Hepatocyte (in vitro differentiated cells): ENCODE measurements at regions not wholly inside any gene's neighbourhood (a gene's known extent, or its start where the extent isn't known, plus 50 kb on each side); places are given as distances from the start of the nearest gene placed in this dataset.

Experiments
- DNase-seq: peaks from one replicate; pipeline ENCODE4 v3.0.0-alpha.2; 2016; ENCODE audit warnings: low spot score
- H2AFZ ChIP-seq: fragments of 200-600 bp; sonication (generic); 2 replicates; pipeline ENCODE4 v1.6.0; 2016; ENCODE audit warnings: antibody characterized with exemption, mild to moderate bottlenecking
- H3K27ac ChIP-seq: fragments of 200-600 bp; sonication (generic); 2 replicates; pipeline ENCODE4 v1.5.1; 2016; ENCODE audit warnings: mild to moderate bottlenecking
- H3K27me3 ChIP-seq: fragments of 200-600 bp; sonication (generic); 2 replicates; pipeline ENCODE4 v1.6.1; 2016
- H3K36me3 ChIP-seq: fragments of 200-600 bp; sonication (generic); replicated peaks from 2 replicates; pipeline ENCODE4 v1.5.1; 2016; ENCODE audit warnings: low read depth; ENCODE audit not compliant: insufficient read depth
- H3K4me1 ChIP-seq: fragments of 200-600 bp; sonication (generic); 2 replicates; pipeline ENCODE4 v1.5.1; 2016; ENCODE audit warnings: mild to moderate bottlenecking, moderate library complexity; ENCODE audit not compliant: insufficient read depth
- H3K4me2 ChIP-seq: fragments of 200-600 bp; sonication (generic); 2 replicates; pipeline ENCODE4 v1.6.0; 2016
- H3K4me3 ChIP-seq: fragments of 200-600 bp; sonication (generic); 2 replicates; pipeline ENCODE4 v1.5.1; 2016; ENCODE audit warnings: mild to moderate bottlenecking
- H3K79me2 ChIP-seq: fragments of 200-600 bp; sonication (generic); 2 replicates; pipeline ENCODE4 v1.6.0; 2017; ENCODE audit warnings: mild to moderate bottlenecking
- H3K9me2 ChIP-seq: fragments of 200-600 bp; sonication (generic); replicated peaks from 2 replicates; pipeline ENCODE4 v1.6.0; 2017; ENCODE audit warnings: mild to moderate bottlenecking; ENCODE audit not compliant: insufficient read depth
- H3K9me3 ChIP-seq: fragments of 200-600 bp; sonication (generic); 2 replicates; pipeline ENCODE4 v1.5.1; 2016; ENCODE audit warnings: low read depth, mild to moderate bottlenecking
- H4K20me1 ChIP-seq: fragments of 200-600 bp; sonication (generic); 2 replicates; pipeline ENCODE4 v1.6.0; 2016; ENCODE audit warnings: mild to moderate bottlenecking; ENCODE audit not compliant: insufficient read depth, poor library complexity, severe bottlenecking
- CTCF ChIP-seq: fragments of 200-600 bp; sonication (generic); IDR thresholded peaks from 2 replicates; pipeline ENCODE4 v1.5.1; 2016; ENCODE audit warnings: antibody characterized with exemption, mild to moderate bottlenecking; ENCODE audit not compliant: poor library complexity
- EZH2 ChIP-seq: fragments of 200-600 bp; sonication (generic); IDR thresholded peaks from 2 replicates; pipeline ENCODE4 v1.6.1; 2016; ENCODE audit warnings: antibody characterized with exemption, mild to moderate bottlenecking, borderline replicate concordance
- EZH2phosphoT487 ChIP-seq: fragments of 200-600 bp; sonication (generic); IDR thresholded peaks from one replicate; pipeline ENCODE4 v1.6.1; 2018; ENCODE audit warnings: antibody characterized with exemption, mild to moderate bottlenecking, low read depth, moderate library complexity; ENCODE audit not compliant: unreplicated experiment, severe bottlenecking
- WGBS: methylation state at CpG from one replicate; pipeline ENCODE4 v1.1.6; 2016; ENCODE audit warnings: low lambda C conversion rate; ENCODE audit errors: missing lambda C conversion rate; 5-methylcytosine and 5-hydroxymethylcytosine counted together

- Histone ChIP-seq H4K20me1 (no peaks in the 10 kb centered on the region), H3K27ac (no peak overlapping the region), H3K9me2 (no peaks in the 10 kb centered on the region), H3K4me2 (no peak overlapping the region), H3K9me3 (no peaks in the 10 kb centered on the region), H3K4me3 (no peak overlapping the region), H2AFZ (no peak overlapping the region), H3K27me3 (no peaks in the 10 kb centered on the region), H3K36me3 (no peaks in the 10 kb centered on the region), H3K4me1 (peaks cover 6% of the 10 kb centered on the region), H3K79me2 (no peaks in the 10 kb centered on the region)
- no peak for DNase-seq
- 82% methylated on average over 2 of the region's 2 CpGs for WGBS
- TF ChIP-seq CTCF (no peak), EZH2 (no peak), EZH2phosphoT487 (no peak)
Measured at GRCh38 chr12:70068743-70069142, 174.5 kb upstream of the CNOT2 start.

GRCh38 chr12:70069221-70070105 is 173.8 kb upstream of the CNOT2 start:
- Histone ChIP-seq H2AFZ (no peak overlapping the region), H3K9me2 (no peaks in the 10 kb centered on the region), H3K9me3 (no peaks in the 10 kb centered on the region), H3K27ac (no peak overlapping the region), H3K79me2 (no peaks in the 10 kb centered on the region), H3K27me3 (no peaks in the 10 kb centered on the region), H3K36me3 (no peaks in the 10 kb centered on the region), H4K20me1 (no peaks in the 10 kb centered on the region), H3K4me3 (no peak overlapping the region), H3K4me1 (peaks cover 6% of the 10 kb centered on the region), H3K4me2 (no peak overlapping the region)
- no peak for TF ChIP-seq EZH2phosphoT487
- no peak for DNase-seq
- 67% methylated on average over 5 of the region's 5 CpGs for WGBS

GRCh38 chr12:70070494-70071007 is 172.7 kb upstream of the CNOT2 start:
- H3K79me2 ChIP-seq = no peaks in the 10 kb centered on the region
- no peak for DNase-seq
- TF ChIP-seq EZH2 (no peak), EZH2phosphoT487 (no peak), CTCF (no peak)
- 50% methylated on average over 5 of the region's 5 CpGs for WGBS
- no peaks in the 10 kb centered on the region for H3K36me3 ChIP-seq
- H2AFZ ChIP-seq = no peak overlapping the region
- no peak overlapping the region for H3K4me3 ChIP-seq
- H3K27ac ChIP-seq = no peak overlapping the region
- H3K4me1 ChIP-seq = peaks cover 6% of the 10 kb centered on the region
- H4K20me1 ChIP-seq = no peaks in the 10 kb centered on the region
- no peaks in the 10 kb centered on the region for H3K27me3 ChIP-seq
- no peaks in the 10 kb centered on the region for H3K9me2 ChIP-seq
- H3K9me3 ChIP-seq = no peaks in the 10 kb centered on the region
- no peak overlapping the region for H3K4me2 ChIP-seq

GRCh38 chr12:70074510-70074909 is 168.7 kb upstream of the CNOT2 start:
- H3K4me3 ChIP-seq = no peak overlapping the region
- no peaks in the 10 kb centered on the region for H3K9me3 ChIP-seq
- no peaks in the 10 kb centered on the region for H3K27me3 ChIP-seq
- no peak for TF ChIP-seq EZH2phosphoT487
- TF ChIP-seq CTCF = no peak
- TF ChIP-seq EZH2 = no peak
- H3K79me2 ChIP-seq = no peaks in the 10 kb centered on the region
- H3K4me1 ChIP-seq = peaks cover 6% of the 10 kb centered on the region
- DNase-seq = no peak
- no peak overlapping the region for H3K4me2 ChIP-seq
- H3K27ac ChIP-seq = no peak overlapping the region
- H3K9me2 ChIP-seq = no peaks in the 10 kb centered on the region
- H2AFZ ChIP-seq = no peak overlapping the region
- H3K36me3 ChIP-seq = no peaks in the 10 kb centered on the region
- H4K20me1 ChIP-seq = no peaks in the 10 kb centered on the region
